ENCODE measurements at regions not wholly inside any gene's neighbourhood (a gene's known extent, or its start where the extent isn't known, plus 50 kb on each side); places are given as distances from the start of the nearest gene placed in this dataset.

DNA sequence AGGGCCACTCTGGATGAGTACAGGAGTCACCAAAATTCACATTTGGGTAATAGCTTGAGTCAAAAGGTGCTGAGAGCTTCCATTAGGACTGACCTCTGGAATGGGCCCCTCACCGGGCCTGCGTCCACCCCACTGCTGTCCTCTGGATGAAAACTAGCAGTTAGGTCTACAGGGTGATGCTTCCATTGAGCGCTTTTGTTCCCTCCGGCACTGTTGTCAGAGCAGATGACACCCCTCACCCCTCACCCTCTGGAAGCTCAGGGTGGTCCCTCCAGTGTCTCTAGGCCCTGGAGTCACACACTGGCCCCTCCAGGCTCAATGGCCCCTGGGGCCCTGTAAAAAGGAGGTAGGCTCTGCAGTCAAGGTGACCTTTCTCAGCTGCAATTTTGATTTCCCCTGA lies 187.8 kb upstream of the GPR12 start:
- H3K27ac ChIP-seq, result no peak overlapping the region
- H3K4me3 ChIP-seq, result no peak overlapping the region

DNA sequence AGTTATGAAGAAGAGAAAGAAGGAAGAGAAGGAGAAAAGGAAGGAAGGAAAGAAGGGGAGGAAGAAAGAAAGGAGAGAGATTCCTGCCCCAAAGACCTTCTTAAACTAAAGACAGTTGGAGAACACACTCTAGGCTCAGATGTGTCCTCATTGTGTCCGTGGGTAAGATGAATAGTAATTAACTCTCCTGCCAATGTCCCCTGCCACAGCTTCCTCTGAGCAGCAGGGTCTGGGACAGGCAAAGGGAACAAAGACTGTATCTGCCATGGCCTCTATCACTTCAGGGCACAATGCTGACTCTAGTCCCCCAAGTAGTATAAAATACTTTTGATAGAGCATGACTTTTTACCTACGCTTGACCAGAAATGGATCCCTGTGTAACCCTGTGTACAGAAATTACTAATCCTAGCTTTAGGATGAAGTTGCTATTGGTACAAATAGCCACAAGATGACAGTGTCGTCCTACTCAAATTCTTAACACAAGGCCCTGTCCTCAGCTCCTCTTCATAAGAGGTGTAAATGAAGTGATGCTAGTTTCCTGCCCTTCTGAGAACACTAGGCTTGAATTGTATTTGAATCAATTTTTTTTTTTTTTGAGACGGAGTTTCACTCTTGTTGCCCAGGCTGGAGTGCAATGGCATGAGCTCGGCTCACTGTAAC lies 186.2 kb upstream of the GPR12 start:
- Histone ChIP-seq H3K4me3 (no peak overlapping the region), H3K27ac (no peak overlapping the region)

DNA sequence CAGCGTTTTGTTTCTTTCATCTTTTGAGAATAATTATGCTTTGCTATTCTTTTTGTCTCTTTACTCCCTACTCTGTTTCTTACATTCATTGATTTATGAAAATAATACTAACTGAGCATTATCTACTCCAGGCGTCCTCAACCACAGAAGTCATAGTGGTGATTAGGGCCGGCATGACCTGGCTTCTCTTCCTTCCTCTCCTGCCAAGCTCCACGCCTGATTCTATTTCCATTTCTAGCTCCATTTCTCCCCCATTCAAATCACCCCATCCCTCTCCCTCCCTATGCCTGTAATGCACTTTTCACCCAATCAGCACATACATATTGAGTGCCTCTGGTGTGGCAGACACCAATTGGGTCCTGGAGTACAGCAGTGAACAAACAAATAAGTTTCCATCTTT lies 183.2 kb upstream of the GPR12 start:
- Histone ChIP-seq H3K4me3 (no peak overlapping the region), H3K27ac (no peak overlapping the region)

GRCh38 chr13:26942184-26942583 lies 181.6 kb upstream of the GPR12 start:
- no peak overlapping the region for H3K27ac ChIP-seq

GRCh38 chr13:26941345-26942174 lies 181.0 kb upstream of the GPR12 start:
- Histone ChIP-seq H3K27ac (no peak overlapping the region), H3K4me3 (no peak overlapping the region)

More at GRCh38 chr13:26942184-26942583, 181.6 kb upstream of the GPR12 start:
- no peak overlapping the region for H3K4me3 ChIP-seq

DNA sequence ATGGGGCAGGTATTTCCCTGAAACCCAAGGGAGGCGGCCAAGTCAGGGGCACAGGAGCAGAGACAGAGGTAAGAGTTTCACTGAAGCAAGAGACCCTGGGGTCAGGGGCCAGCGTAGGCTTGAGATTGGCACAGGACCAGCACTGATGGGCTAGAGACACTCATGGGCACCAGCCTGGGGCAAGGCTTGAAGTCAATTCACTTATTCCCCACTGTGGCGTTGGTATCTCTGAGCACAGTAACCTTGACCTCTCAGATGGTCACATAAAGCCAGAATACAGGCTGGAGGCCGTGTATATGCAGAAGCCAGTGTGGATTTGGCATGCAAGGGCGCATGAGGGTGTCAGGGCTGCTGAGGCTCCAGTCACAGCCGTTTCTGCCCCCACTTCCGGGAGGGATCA lies 173.5 kb upstream of the GPR12 start:
- no peak overlapping the region for H3K27ac ChIP-seq
- H3K4me3 ChIP-seq, result no peak overlapping the region

GRCh38 chr13:26932465-26932864 lies 171.9 kb upstream of the GPR12 start:
- Histone ChIP-seq H3K27ac (no peak overlapping the region), H3K4me3 (no peak overlapping the region)

- H3K4me3 ChIP-seq, result no peak overlapping the region
- H3K27ac ChIP-seq, result no peak overlapping the region
These were observed 169.6 kb upstream of the GPR12 start for GRCh38 chr13:26929971-26930730.

- no peak overlapping the region for H3K27ac ChIP-seq
These were observed 166.9 kb upstream of the GPR12 start for GRCh38 chr13:26927511-26927910.

GRCh38 chr13:26926371-26926770 lies 165.8 kb upstream of the GPR12 start:
- no peak overlapping the region for H3K4me3 ChIP-seq
- H3K27ac ChIP-seq, result no peak overlapping the region

More at GRCh38 chr13:26927511-26927910, 166.9 kb upstream of the GPR12 start:
- no peak overlapping the region for H3K4me3 ChIP-seq

GRCh38 chr13:26923824-26924605 lies 163.4 kb upstream of the GPR12 start:
- no peak overlapping the region for H3K27ac ChIP-seq

GRCh38 chr13:26921918-26922317 lies 161.3 kb upstream of the GPR12 start:
- H3K27ac ChIP-seq, result no peak overlapping the region
- no peak overlapping the region for H3K4me3 ChIP-seq

More at GRCh38 chr13:26923824-26924605, 163.4 kb upstream of the GPR12 start:
- no peak overlapping the region for H3K4me3 ChIP-seq

GRCh38 chr13:26920614-26921355 lies 160.2 kb upstream of the GPR12 start:
- H3K27ac ChIP-seq, result no peak overlapping the region
- no peak overlapping the region for H3K4me3 ChIP-seq

DNA sequence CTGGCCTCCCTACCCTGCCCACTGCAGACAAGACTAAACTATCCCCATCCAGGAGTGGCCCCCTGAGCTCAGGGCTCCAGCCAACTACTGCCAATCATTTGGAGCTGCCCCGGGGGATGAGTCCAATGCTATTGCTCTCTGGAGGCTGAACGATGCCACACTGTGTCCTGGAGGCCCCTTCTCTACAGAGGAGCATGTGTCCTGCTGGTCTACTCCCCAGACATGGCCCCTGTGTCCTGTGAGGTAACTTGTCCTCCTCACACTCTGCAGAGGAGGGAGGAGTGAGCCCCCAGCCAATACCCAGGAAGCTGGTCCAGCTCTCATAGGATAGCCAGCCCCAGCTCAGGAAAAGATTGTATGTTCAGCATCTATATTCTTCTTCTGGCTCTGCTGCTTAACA lies 159.1 kb upstream of the GPR12 start:
- Histone ChIP-seq H3K4me3 (no peak overlapping the region), H3K27ac (no peak overlapping the region)

- no peak overlapping the region for H3K27ac ChIP-seq
- no peak overlapping the region for H3K4me3 ChIP-seq
These were observed 158.7 kb upstream of the GPR12 start for GRCh38 chr13:26919311-26919710.

- Histone ChIP-seq H3K4me3 (no peak overlapping the region), H3K27ac (no peak overlapping the region)
These were observed 154.0 kb upstream of the GPR12 start for GRCh38 chr13:26914624-26915023.

- Histone ChIP-seq H3K27ac (no peak overlapping the region), H3K4me3 (no peak overlapping the region)
These were observed 153.6 kb upstream of the GPR12 start for GRCh38 chr13:26914148-26914547.

GRCh38 chr13:26910754-26911465 lies 150.3 kb upstream of the GPR12 start:
- H3K4me3 ChIP-seq, result no peak overlapping the region
- no peak overlapping the region for H3K27ac ChIP-seq

GRCh38 chr13:26909477-26909876 lies 148.9 kb upstream of the GPR12 start:
- H3K4me3 ChIP-seq, result no peak overlapping the region
- H3K27ac ChIP-seq, result no peak overlapping the region
